Mesothelial cell of epicardium (in vitro differentiated cells): ENCODE measurements at regions not wholly inside any gene's neighbourhood (a gene's known extent, or its start where the extent isn't known, plus 50 kb on each side); places are given as distances from the start of the nearest gene placed in this dataset.

ENCODE experiments used
- DNase-seq, 2 experiments: peaks; one replicate each; pipeline ENCODE4 v3.0.0; 2021; ENCODE audit warnings: low spot score in 2 of 2; ENCODE audit not compliant: unreplicated experiment in 2 of 2
- H3K27ac Mint-ChIP-seq: 2 replicates; pipeline ENCODE4 v1.8.0; 2021; ENCODE audit warnings: mixed read lengths
- H3K27me3 Mint-ChIP-seq: 2 replicates; pipeline ENCODE4 v1.8.0; 2021; ENCODE audit warnings: low read depth, mixed read lengths
- H3K36me3 Mint-ChIP-seq: 2 replicates; pipeline ENCODE4 v1.8.0; 2021; ENCODE audit warnings: mixed read lengths
- H3K4me1 Mint-ChIP-seq: 2 replicates; pipeline ENCODE4 v1.8.0; 2021; ENCODE audit warnings: mixed read lengths
- H3K4me3 Mint-ChIP-seq: 2 replicates; pipeline ENCODE4 v1.8.0; 2021; ENCODE audit warnings: mild to moderate bottlenecking, moderate library complexity, mixed read lengths
- H3K9me3 Mint-ChIP-seq: 2 replicates; pipeline ENCODE4 v1.8.0; 2021; ENCODE audit warnings: mixed read lengths
- CTCF ChIP-seq: fragments of 200-600 bp; sonication (generic); IDR thresholded peaks from one replicate; pipeline ENCODE4 v1.5.0; 2021; ENCODE audit warnings: antibody characterized with exemption; ENCODE audit not compliant: unreplicated experiment

- Mint-ChIP-seq H3K27ac (peak overlapping the region; percentile 58), H3K4me3 (no peak overlapping the region), H3K9me3 (peaks cover 4% of the 10 kb centered on the region), H3K36me3 (no peaks in the 10 kb centered on the region), H3K4me1 (peaks cover 14% of the 10 kb centered on the region), H3K27me3 (peaks cover under 1% of the 10 kb centered on the region)
- TF ChIP-seq CTCF = no peak
- DNase-seq = no peak
Measured at GRCh38 chr2:19461504-19462255, 103.3 kb upstream of the OSR1 start.

DNA sequence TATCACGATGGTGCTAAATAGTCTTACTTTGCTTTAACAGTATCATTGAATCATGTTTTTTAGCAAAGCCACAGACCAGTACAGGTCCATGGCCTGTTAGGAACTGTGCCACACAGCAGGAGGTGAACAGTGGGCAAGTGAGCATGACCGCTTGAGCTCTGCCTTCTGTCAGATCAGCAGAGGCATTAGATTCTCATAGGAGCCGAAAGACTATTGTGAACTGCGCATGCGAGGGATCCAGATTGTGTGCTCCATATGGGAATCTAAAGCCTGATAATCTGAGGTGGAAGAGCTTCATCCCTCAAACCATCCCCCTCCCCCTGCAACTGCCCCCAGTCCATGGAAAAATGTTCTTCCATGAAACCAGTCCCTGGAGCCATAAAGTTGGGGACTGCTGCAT, 102.3 kb upstream of the OSR1 start:
- Mint-ChIP-seq H3K27ac (no peak overlapping the region), H3K36me3 (no peaks in the 10 kb centered on the region), H3K9me3 (peaks cover 5% of the 10 kb centered on the region), H3K27me3 (no peaks in the 10 kb centered on the region), H3K4me3 (no peak overlapping the region), H3K4me1 (peaks cover 14% of the 10 kb centered on the region)
- no peak for TF ChIP-seq CTCF
- DNase-seq = no peak

GRCh38 chr2:19458427-19459003, 100.1 kb upstream of the OSR1 start:
- Mint-ChIP-seq H3K4me1 (peaks cover 12% of the 10 kb centered on the region), H3K27ac (no peak overlapping the region), H3K9me3 (peaks cover 21% of the 10 kb centered on the region), H3K36me3 (no peaks in the 10 kb centered on the region), H3K4me3 (no peak overlapping the region), H3K27me3 (no peaks in the 10 kb centered on the region)
- DNase-seq = no peak
- TF ChIP-seq CTCF = no peak

DNA sequence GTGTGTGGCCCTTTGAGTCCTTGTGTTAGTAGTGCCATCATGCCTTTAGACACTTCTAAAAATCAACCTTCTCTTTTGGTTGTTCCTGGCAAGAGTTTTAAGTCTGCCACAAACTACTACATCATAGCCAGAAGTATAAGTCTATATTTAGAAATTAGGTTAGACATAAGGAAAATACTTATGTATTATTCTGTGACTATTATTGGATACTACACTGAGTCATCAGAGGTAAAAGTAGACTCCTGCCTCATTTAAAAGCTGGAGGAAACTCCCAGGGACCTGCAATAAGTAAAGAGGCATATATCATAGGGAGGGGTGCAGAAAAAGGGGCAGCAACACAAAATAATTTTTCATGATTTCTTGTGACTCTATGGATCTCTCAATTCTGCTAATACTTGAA, 99.4 kb upstream of the OSR1 start:
- Mint-ChIP-seq H3K27ac (no peak overlapping the region), H3K4me3 (no peak overlapping the region), H3K36me3 (no peaks in the 10 kb centered on the region), H3K27me3 (no peaks in the 10 kb centered on the region), H3K4me1 (peaks cover 8% of the 10 kb centered on the region), H3K9me3 (peaks cover 27% of the 10 kb centered on the region)
- TF ChIP-seq CTCF = no peak
- no peak for DNase-seq

GRCh38 chr2:19456705-19457309, 98.4 kb upstream of the OSR1 start:
- Mint-ChIP-seq H3K9me3 (peaks cover 29% of the 10 kb centered on the region), H3K27me3 (no peaks in the 10 kb centered on the region), H3K4me1 (peaks cover under 1% of the 10 kb centered on the region), H3K4me3 (no peak overlapping the region), H3K36me3 (no peaks in the 10 kb centered on the region), H3K27ac (no peak overlapping the region)
- TF ChIP-seq CTCF = no peak
- DNase-seq = no peak
